ENCODE measurements at regions not wholly inside any gene's neighbourhood (a gene's known extent, or its start where the extent isn't known, plus 50 kb on each side); places are given as distances from the start of the nearest gene placed in this dataset.

GRCh38 chr6:48449002-48449401 is 338.0 kb upstream of the PTCHD4 start:
- Histone ChIP-seq H3K4me3 (ENCODE audit: low read depth, low read length) (no peak overlapping the region), H3K27me3 (ENCODE audit: control insufficient read depth, insufficient read depth, low read length) (no peaks in the 10 kb centered on the region), H3K36me3 (ENCODE audit: control insufficient read depth, insufficient read depth, low read length) (no peaks in the 10 kb centered on the region)
- TF ChIP-seq, protein P1, sequence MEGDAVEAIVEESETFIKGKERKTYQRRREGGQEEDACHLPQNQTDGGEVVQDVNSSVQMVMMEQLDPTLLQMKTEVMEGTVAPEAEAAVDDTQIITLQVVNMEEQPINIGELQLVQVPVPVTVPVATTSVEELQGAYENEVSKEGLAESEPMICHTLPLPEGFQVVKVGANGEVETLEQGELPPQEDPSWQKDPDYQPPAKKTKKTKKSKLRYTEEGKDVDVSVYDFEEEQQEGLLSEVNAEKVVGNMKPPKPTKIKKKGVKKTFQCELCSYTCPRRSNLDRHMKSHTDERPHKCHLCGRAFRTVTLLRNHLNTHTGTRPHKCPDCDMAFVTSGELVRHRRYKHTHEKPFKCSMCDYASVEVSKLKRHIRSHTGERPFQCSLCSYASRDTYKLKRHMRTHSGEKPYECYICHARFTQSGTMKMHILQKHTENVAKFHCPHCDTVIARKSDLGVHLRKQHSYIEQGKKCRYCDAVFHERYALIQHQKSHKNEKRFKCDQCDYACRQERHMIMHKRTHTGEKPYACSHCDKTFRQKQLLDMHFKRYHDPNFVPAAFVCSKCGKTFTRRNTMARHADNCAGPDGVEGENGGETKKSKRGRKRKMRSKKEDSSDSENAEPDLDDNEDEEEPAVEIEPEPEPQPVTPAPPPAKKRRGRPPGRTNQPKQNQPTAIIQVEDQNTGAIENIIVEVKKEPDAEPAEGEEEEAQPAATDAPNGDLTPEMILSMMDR (IDR thresholded peaks at IDR 0.05; ENCODE audit: insufficient read depth, low read length, severe bottlenecking) = no peak
- DNase-seq (ENCODE audit: low read depth) = peak; percentile 18
- no peak for FAIRE-seq

GRCh38 chr6:48447251-48447650 is 336.3 kb upstream of the PTCHD4 start:
- no peak for FAIRE-seq

GRCh38 chr6:48429610-48430009 is 318.6 kb upstream of the PTCHD4 start:
- DNase-seq (ENCODE audit: low read depth) (peak; percentile 8), FAIRE-seq (no peak)
- Histone ChIP-seq H3K4me3 (ENCODE audit: low read depth, low read length) (no peak overlapping the region), H3K27me3 (ENCODE audit: control insufficient read depth, insufficient read depth, low read length) (no peaks in the 10 kb centered on the region), H3K36me3 (ENCODE audit: control insufficient read depth, insufficient read depth, low read length) (no peaks in the 10 kb centered on the region)
- TF ChIP-seq, protein P1 (IDR thresholded peaks at IDR 0.05; ENCODE audit: insufficient read depth, low read length, severe bottlenecking) = no peak

More at GRCh38 chr6:48447251-48447650, 336.3 kb upstream of the PTCHD4 start:
- Histone ChIP-seq H3K27me3 (ENCODE audit: control insufficient read depth, insufficient read depth, low read length) (no peaks in the 10 kb centered on the region), H3K4me3 (ENCODE audit: low read depth, low read length) (no peak overlapping the region), H3K36me3 (ENCODE audit: control insufficient read depth, insufficient read depth, low read length) (no peaks in the 10 kb centered on the region)
- TF ChIP-seq, protein P1 (IDR thresholded peaks at IDR 0.05; ENCODE audit: insufficient read depth, low read length, severe bottlenecking) = no peak
- peak; percentile 69 for DNase-seq (ENCODE audit: low read depth)

DNA sequence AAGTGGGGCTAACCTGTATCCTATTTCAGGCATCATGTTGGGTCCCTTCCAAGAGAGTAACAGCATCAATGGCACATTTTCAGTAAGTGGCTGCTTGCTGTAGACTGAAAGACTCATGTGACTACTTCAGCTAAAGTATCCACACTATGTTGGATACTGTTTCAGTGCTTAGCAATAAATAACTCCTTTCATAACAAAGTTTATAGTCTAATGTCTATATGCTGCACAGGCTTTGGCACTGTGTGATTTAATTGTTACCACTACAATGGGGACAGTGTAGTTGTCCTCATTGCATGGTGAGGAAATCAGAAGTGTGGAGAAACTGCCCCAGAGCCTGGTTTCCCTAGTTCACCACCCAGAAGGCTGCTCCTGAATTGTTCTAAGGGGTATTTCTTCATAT is 318.0 kb upstream of the PTCHD4 start:
- no peak for FAIRE-seq

GRCh38 chr6:48426636-48427035 is 315.6 kb upstream of the PTCHD4 start:
- no peak for FAIRE-seq
- TF ChIP-seq, protein P1 (IDR thresholded peaks at IDR 0.05; ENCODE audit: insufficient read depth, low read length, severe bottlenecking) = no peak
- Histone ChIP-seq H3K27me3 (ENCODE audit: control insufficient read depth, insufficient read depth, low read length) (no peaks in the 10 kb centered on the region), H3K4me3 (ENCODE audit: low read depth, low read length) (no peak overlapping the region), H3K36me3 (ENCODE audit: control insufficient read depth, insufficient read depth, low read length) (no peaks in the 10 kb centered on the region)
- peak; percentile 81 for DNase-seq (ENCODE audit: low read depth)

More for the DNA sequence above, 318.0 kb upstream of the PTCHD4 start:
- Histone ChIP-seq H3K36me3 (ENCODE audit: control insufficient read depth, insufficient read depth, low read length) (no peaks in the 10 kb centered on the region), H3K27me3 (ENCODE audit: control insufficient read depth, insufficient read depth, low read length) (no peaks in the 10 kb centered on the region), H3K4me3 (ENCODE audit: low read depth, low read length) (no peak overlapping the region)
- TF ChIP-seq, protein P1 (IDR thresholded peaks at IDR 0.05; ENCODE audit: insufficient read depth, low read length, severe bottlenecking) = no peak
- DNase-seq (ENCODE audit: low read depth) = peak; percentile 12

DNA sequence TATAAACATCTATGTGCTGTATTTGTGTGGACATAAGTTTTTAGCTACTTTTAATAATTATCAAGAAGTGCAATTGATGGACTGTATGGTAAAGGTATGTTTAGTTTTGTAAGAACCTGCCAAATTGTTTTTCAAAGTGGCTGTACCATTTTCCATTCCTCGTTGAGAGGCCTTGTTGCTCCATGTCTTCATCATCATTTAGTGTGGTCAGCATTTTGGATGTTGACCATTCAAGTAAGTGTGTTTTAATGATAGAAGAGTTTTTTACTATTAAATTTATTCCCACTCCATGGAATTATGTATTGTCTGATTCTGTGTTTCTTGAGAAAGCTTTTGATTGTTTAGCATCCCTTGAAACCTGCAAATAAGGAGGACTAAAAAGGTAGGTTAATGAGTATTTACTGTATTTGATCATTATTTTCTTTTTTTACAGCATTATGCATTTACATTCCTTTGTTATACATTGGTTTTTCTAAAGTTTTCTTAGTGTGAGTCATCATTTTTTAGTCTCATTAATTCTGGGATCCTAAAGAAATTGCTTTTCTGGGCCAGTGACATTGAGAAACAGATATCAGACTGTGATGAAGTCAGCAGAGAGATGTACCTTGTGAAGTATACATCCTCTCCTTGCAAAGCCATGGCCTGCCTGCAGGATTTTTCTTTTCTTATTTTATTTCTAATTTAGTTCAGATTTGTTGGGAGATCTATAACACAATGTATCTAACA is 312.8 kb upstream of the PTCHD4 start:
- TF ChIP-seq, protein P1 (IDR thresholded peaks at IDR 0.05; ENCODE audit: insufficient read depth, low read length, severe bottlenecking) = no peak
- H3K4me3 ChIP-seq (ENCODE audit: low read depth, low read length) = no peak overlapping the region
- DNase-seq (ENCODE audit: low read depth) (no peak), FAIRE-seq (no peak)
- H3K36me3 ChIP-seq (ENCODE audit: control insufficient read depth, insufficient read depth, low read length) = no peaks in the 10 kb centered on the region
- no peaks in the 10 kb centered on the region for H3K27me3 ChIP-seq (ENCODE audit: control insufficient read depth, insufficient read depth, low read length)
